K562 (cell line): ENCODE measurements at regions not wholly inside any gene's neighbourhood (a gene's known extent, or its start where the extent isn't known, plus 50 kb on each side); places are given as distances from the start of the nearest gene placed in this dataset.

Experiments
- ATAC-seq: fragments of 200-7000 bp; cut with Tn5 transposase; 3 replicates; pipeline ENCODE4 v1.9.1; 2020; ENCODE audit warnings: moderate library complexity
- BruUV-seq: library from RNA; stranded (reverse); fragments of 400-500 nt; replicated peaks from 2 replicates; lab custom pipeline; 2021; lab: Mats Ljungman, UMichigan
- CTCF ChIA-PET: fragments of 300-600 bp; formaldehyde crosslinking; extraction: SDS; loops from one replicate; lab custom pipeline; 2021; ENCODE audit warnings: low intra/inter-chr PET ratio; lab: Yijun Ruan, JAX
- POLR2A ChIA-PET: fragments of 300-600, 350-650 bp; sonication (Branson Sonifier 250); formaldehyde crosslinking; extraction: SDS; loops from one replicate; lab custom pipeline; 2021; ENCODE audit warnings: antibody characterized with exemption, inconsistent platforms; lab: Yijun Ruan, JAX
- DNase-seq, 4 experiments: peaks; one replicate each; pipeline versions ENCODE4 v3.0.0 to v3.0.0-alpha.2; 2011 to 2018; ENCODE audit warnings: low spot score in 3 of 4, mixed read lengths in 3 of 4; ENCODE audit errors: extremely low read depth in 1 of 4
- FAIRE-seq: peaks from 2 replicates; lab custom pipeline; 2011; peaks lifted over from hg19 to GRCh38; lab: Jason Lieb, UNC
- H2AFZ ChIP-seq: 2 replicates; pipeline ENCODE4 v1.6.0; 2011; ENCODE audit warnings: low read depth, low read length, control low read depth, inconsistent platforms
- H3K27ac ChIP-seq: fragments of 200-600 bp; 3 replicates; pipeline ENCODE4 v1.8.0; 2011; ENCODE audit warnings: low read depth, mild to moderate bottlenecking, control low read depth, inconsistent platforms, low read length, moderate library complexity, mixed read lengths; ENCODE audit errors: extremely low read depth
- H3K27me3 ChIP-seq, 2 experiments: fragments of 300-600 bp in 1 of 2; 2 replicates in 1 of 2; 3 replicates in 1 of 2; pipeline versions ENCODE4 v1.6.0 to v1.8.0; 2011; ENCODE audit warnings: inconsistent platforms in 2 of 2, low read length in 2 of 2, mild to moderate bottlenecking in 1 of 2, mixed read lengths in 1 of 2, moderate library complexity in 1 of 2; ENCODE audit not compliant: control insufficient read depth in 2 of 2, insufficient read depth in 2 of 2
- H3K36me3 ChIP-seq: fragments of 300-600 bp; 3 replicates; pipeline ENCODE4 v1.8.0; 2011; ENCODE audit warnings: mild to moderate bottlenecking, low read length, inconsistent platforms; ENCODE audit not compliant: control insufficient read depth, insufficient read depth
- H3K4me1 ChIP-seq, 2 experiments: fragments of 200-600 bp in 1 of 2; replicated peaks in 1 of 2; 2 replicates in 1 of 2; 3 replicates in 1 of 2; pipeline versions ENCODE4 v1.5.1 to v1.8.0; 2011; ENCODE audit warnings: inconsistent platforms in 2 of 2, low read length in 2 of 2, mild to moderate bottlenecking in 1 of 2, mixed read lengths in 1 of 2, moderate library complexity in 1 of 2; ENCODE audit not compliant: control insufficient read depth in 2 of 2, insufficient read depth in 2 of 2
- H3K4me2 ChIP-seq: 2 replicates; pipeline ENCODE4 v1.6.1; 2011; ENCODE audit warnings: low read length, control low read depth, inconsistent platforms, mixed read lengths; ENCODE audit not compliant: insufficient read depth
- H3K4me3 ChIP-seq: fragments of 200-600 bp; sonication (generic), shearing (Covaris generic); 2 replicates; pipeline ENCODE4 v1.5.1; 2016; ENCODE audit warnings: control low read depth, inconsistent platforms
- H3K79me2 ChIP-seq: fragments of 200-600 bp; 3 replicates; pipeline ENCODE4 v1.8.0; 2011; ENCODE audit warnings: low read length, inconsistent platforms; ENCODE audit not compliant: control insufficient read depth, insufficient read depth
- H3K9ac ChIP-seq, 2 experiments: 2 replicates each; pipeline versions ENCODE4 v1.6.0 to v1.6.1; 2011; ENCODE audit warnings: low read depth in 2 of 2, low read length in 2 of 2, control low read depth in 1 of 2, inconsistent platforms in 1 of 2, mild to moderate bottlenecking in 1 of 2, mixed read lengths in 1 of 2; ENCODE audit not compliant: insufficient read depth in 1 of 2
- H3K9me1 ChIP-seq: one replicate; pipeline ENCODE4 v1.6.0; 2011; ENCODE audit warnings: inconsistent platforms, mild to moderate bottlenecking, low read length, moderate library complexity; ENCODE audit not compliant: control insufficient read depth, insufficient read depth
- H3K9me3 ChIP-seq: replicated peaks from 2 replicates; pipeline ENCODE4 v1.5.1; 2011; ENCODE audit warnings: low read depth, low read length, inconsistent platforms; ENCODE audit not compliant: control insufficient read depth, insufficient read depth
- H4K20me1 ChIP-seq: replicated peaks from 2 replicates; pipeline ENCODE4 v1.6.1; 2011; ENCODE audit warnings: low read length, inconsistent platforms, mixed read lengths; ENCODE audit not compliant: control insufficient read depth, insufficient read depth
- CBFA2T2 ChIP-seq: fragments of 450-650 bp; conservative IDR thresholded peaks from 2 replicates; pipeline ENCODE4 v1.6.1; 2017; ENCODE audit warnings: mild to moderate bottlenecking
- CBFA2T3 ChIP-seq: fragments of 450-650 bp; IDR thresholded peaks from 2 replicates; pipeline ENCODE4 v1.6.1; 2017
- CBX3 ChIP-seq, 2 experiments: IDR thresholded peaks; 1 replicate in 1 of 2; 2 replicates in 1 of 2; pipeline ENCODE4 v1.6.1; 2012; ENCODE audit warnings: inconsistent platforms in 2 of 2, low read length in 2 of 2, borderline replicate concordance in 1 of 2, control low read depth in 1 of 2
- IRF9 ChIP-seq: fragments of 450-650 bp; IDR thresholded peaks from 2 replicates; pipeline ENCODE4 v1.6.1; 2016; ENCODE audit warnings: missing biosample characterization, missing genetic modification characterization
- NCOR1 ChIP-seq: fragments of 450-650 bp; IDR thresholded peaks from 2 replicates; pipeline ENCODE4 v1.6.1; 2016; ENCODE audit warnings: mild to moderate bottlenecking, moderate library complexity
- POLR2H ChIP-seq: IDR thresholded peaks from 2 replicates; pipeline ENCODE4 v1.6.1; 2016; ENCODE audit warnings: missing genetic modification characterization, low read depth, mild to moderate bottlenecking, control low read depth, missing compliant biosample characterization, moderate library complexity
- TAL1 ChIP-seq: fragments of 450-650 bp; IDR thresholded peaks from 2 replicates; pipeline ENCODE4 v1.6.1; 2016; ENCODE audit warnings: mild to moderate bottlenecking
- TCF3 ChIP-seq: sonication (generic); formaldehyde crosslinking; IDR thresholded peaks from 2 replicates; pipeline ENCODE4 v1.4.0; 2020; ENCODE audit warnings: mild to moderate bottlenecking, missing genetic modification reagents
- TEAD1 ChIP-seq, 2 experiments: fragments of 450-650 bp in 1 of 2; sonication (generic) in 1 of 2; formaldehyde crosslinking; IDR thresholded peaks; 2 replicates each; pipeline versions ENCODE4 v1.4.0 to v1.8.0; 2020 to 2022; ENCODE audit warnings: mild to moderate bottlenecking in 2 of 2, missing genetic modification reagents in 1 of 2
- ZBTB5 ChIP-seq: fragments of 450-650 bp; IDR thresholded peaks from 2 replicates; pipeline ENCODE4 v1.6.1; 2017; ENCODE audit warnings: antibody characterized with exemption
- ZNF282 ChIP-seq: sonication (generic); formaldehyde crosslinking; IDR thresholded peaks from 2 replicates; pipeline ENCODE4 v1.8.1; 2023; ENCODE audit warnings: missing genetic modification reagents
- ZNF764 ChIP-seq: fragments of 250-450 bp; sonication (Bioruptor Pico); IDR thresholded peaks from 2 replicates; pipeline ENCODE4 v1.4.0; 2020; ENCODE audit warnings: low read depth, mild to moderate bottlenecking, moderate library complexity
- WGBS: fragments of 100-300 bp; shearing (Covaris generic); methylation state at CpG from one replicate; pipeline ENCODE4 v1.1.6; 2016; ENCODE audit warnings: low coverage, mixed read lengths; ENCODE audit not compliant: insufficient coverage; ENCODE audit errors: missing lambda C conversion rate; 5-methylcytosine and 5-hydroxymethylcytosine counted together
- in situ Hi-C: fragments of 300-500 bp; cut with MboI; formaldehyde crosslinking; loops from 4 replicates; pipeline ENCODE4 v1.15.0; 2018; ENCODE audit warnings: inconsistent platforms, mixed read lengths
- intact Hi-C: fragments of 100-400 bp; cut with micrococcal nuclease; formaldehyde crosslinking; loops from 2 replicates; pipeline ENCODE4 v1.14.2; 2022

DNA sequence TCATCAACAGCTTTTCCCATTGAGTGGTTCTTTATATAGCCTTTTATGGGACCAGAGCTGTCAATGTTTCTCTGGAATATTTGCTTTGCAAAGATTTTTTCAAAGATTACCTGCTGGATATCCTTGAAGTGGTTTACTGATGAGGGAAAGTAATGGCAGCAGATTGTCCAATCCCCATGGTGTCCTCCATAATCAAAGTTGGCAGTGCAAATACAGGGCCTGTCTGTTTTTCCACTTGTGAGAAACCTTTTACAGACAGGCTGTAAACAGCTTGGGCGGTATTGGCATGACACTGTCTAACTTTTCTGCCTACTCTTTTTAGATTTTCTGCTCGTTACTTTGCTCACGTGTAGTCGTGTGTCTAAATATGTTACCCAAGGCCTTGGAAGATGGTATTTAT, 641.9 kb upstream of the NR3C2 start (continued):
- no peak for TF ChIP-seq POLR2H (tag)
- TF ChIP-seq ZNF764 (CRISPR knock-in tag), result no peak
- TF ChIP-seq, all 486 proteins: peak for 0

GRCh38 chr4:149077181-149077580, 635.0 kb upstream of the NR3C2 start:
- no peaks in the 10 kb centered on the region for H3K4me1 ChIP-seq
- DNase-seq (peak in 1 of 4 experiments; percentile 36), FAIRE-seq (no peak), ATAC-seq (no peak)
- in situ Hi-C loops (no loop called here), intact Hi-C loops (no loop called here)
- H3K79me2 ChIP-seq, result no peaks in the 10 kb centered on the region
- ChIA-PET POLR2A (no interaction called here), CTCF (no interaction called here)
- H3K9me3 ChIP-seq, result no peaks in the 10 kb centered on the region
- no peaks in the 10 kb centered on the region for H3K27me3 ChIP-seq
- WGBS, result 0% methylated on average over 1 of the region's 1 CpG
- BruUV-seq, result no TSS peak
- H3K36me3 ChIP-seq, result no peaks in the 10 kb centered on the region
- no peak overlapping the region for H3K4me3 ChIP-seq
- no peak overlapping the region for H2AFZ ChIP-seq
- H4K20me1 ChIP-seq, result no peaks in the 10 kb centered on the region
- no peak overlapping the region for H3K9ac ChIP-seq
- H3K4me2 ChIP-seq, result no peak overlapping the region
- peak; percentile 55 for TF ChIP-seq CBFA2T3
- TF ChIP-seq TCF3, result peak; percentile 80
- TF ChIP-seq ZNF282 (CRISPR knock-in tag), result no peak
- peak; percentile 45 for TF ChIP-seq CBFA2T2
- no peak for TF ChIP-seq ZBTB5
- no peak for TF ChIP-seq TEAD1 (CRISPR knock-in tag; IDR thresholded peaks at IDR 0.05)
- peak; percentile 23; the same call in 1 of the 2 replicates for TF ChIP-seq NCOR1
- TF ChIP-seq IRF9 (tag), result no peak
- TF ChIP-seq CBX3 (IDR thresholded peaks at IDR 0.05; ENCODE audit: borderline replicate concordance in 1 of 2, low read length in 2 of 2), result no peak
- TF ChIP-seq TAL1, result peak; percentile 35
- H3K27ac ChIP-seq, result no peak overlapping the region
- H3K9me1 ChIP-seq, result no peaks in the 10 kb centered on the region
